ENCODE measurements at regions not wholly inside any gene's neighbourhood (a gene's known extent, or its start where the extent isn't known, plus 50 kb on each side); places are given as distances from the start of the nearest gene placed in this dataset.

GRCh38 chr1:240687820-240688219 is 75.9 kb upstream of the GREM2 start:
- intact Hi-C loops (cut with DNase I, micrococcal nuclease) = no loop called here
- H3K36me3 ChIP-seq (ENCODE audit: insufficient read depth, low read length) = no peaks in the 10 kb centered on the region
- no peak for TF ChIP-seq CTCF (IDR thresholded peaks at IDR 0.05)
- ChIA-PET POLR2A (no interaction called here), CTCF (no interaction called here)
- no peaks in the 10 kb centered on the region for H3K36me3 Mint-ChIP-seq (ENCODE audit: low read depth)
- H3K4me1 ChIP-seq (ENCODE audit: insufficient read depth, low read length) = peaks cover 10% of the 10 kb centered on the region
- no peaks in the 10 kb centered on the region for H3K9me3 Mint-ChIP-seq
- no peak overlapping the region for H3K27ac ChIP-seq (ENCODE audit: low read depth in 1 of 2, low read length in 2 of 2)
- no peak overlapping the region for H3K4me3 ChIP-seq (ENCODE audit: low read length)
- H3K4me3 Mint-ChIP-seq = peak overlapping the region; percentile 34
- ATAC-seq (ENCODE audit: poor library complexity) = peak; percentile 60
- H3K27me3 ChIP-seq (ENCODE audit: control insufficient read depth in 1 of 2, insufficient read depth in 2 of 2, low read length in 2 of 2) = no peaks in the 10 kb centered on the region
- peak overlapping the region; percentile 76 for H3K27ac Mint-ChIP-seq
- peaks cover 9% of the 10 kb centered on the region for H3K4me1 Mint-ChIP-seq (ENCODE audit: low read depth)
- peak in 4 of 14 experiments; percentile 14 to 73 (median 34) for DNase-seq
- H3K27me3 Mint-ChIP-seq = no peaks in the 10 kb centered on the region
- peaks cover 0 to 8% of the 10 kb centered on the region in 2 experiments for H3K9me3 ChIP-seq (ENCODE audit: control insufficient read depth in 1 of 2, insufficient read depth in 1 of 2, low read length in 2 of 2)

DNA sequence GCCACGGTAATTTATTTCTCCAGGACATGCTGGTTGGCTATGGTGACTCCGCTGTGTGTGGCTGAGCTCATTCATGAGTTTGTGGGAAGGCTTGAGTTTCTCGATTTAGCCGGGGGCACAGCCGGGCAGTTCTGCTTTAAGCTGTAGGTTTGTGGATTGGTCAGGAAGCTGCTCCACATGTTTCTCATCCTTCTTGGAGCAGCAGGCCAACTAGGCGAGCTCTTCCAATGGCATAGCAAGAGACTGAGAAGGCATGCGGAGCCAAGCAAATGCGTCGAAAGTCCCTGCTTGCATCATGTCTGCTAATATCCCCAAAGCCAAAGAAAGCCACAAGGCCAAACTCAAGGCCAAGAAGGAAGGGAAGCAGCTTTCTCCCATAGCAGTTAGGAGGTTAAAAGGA is 71.6 kb upstream of the GREM2 start:
- ATAC-seq (ENCODE audit: poor library complexity) (no peak), DNase-seq (no peak)
- Mint-ChIP-seq H3K27me3 (no peaks in the 10 kb centered on the region), H3K27ac (no peak overlapping the region), H3K4me3 (no peak overlapping the region), H3K4me1 (ENCODE audit: low read depth) (peaks cover 9% of the 10 kb centered on the region), H3K9me3 (peaks cover 8% of the 10 kb centered on the region), H3K36me3 (ENCODE audit: low read depth) (no peaks in the 10 kb centered on the region)
- Histone ChIP-seq H3K4me3 (ENCODE audit: low read length) (no peak overlapping the region), H3K4me1 (ENCODE audit: insufficient read depth, low read length) (peaks cover 10% of the 10 kb centered on the region), H3K9me3 (ENCODE audit: control insufficient read depth in 1 of 2, insufficient read depth in 1 of 2, low read length in 2 of 2) (peaks cover 0 to 8% of the 10 kb centered on the region in 2 experiments), H3K27me3 (ENCODE audit: control insufficient read depth in 1 of 2, insufficient read depth in 2 of 2, low read length in 2 of 2) (no peaks in the 10 kb centered on the region), H3K36me3 (ENCODE audit: insufficient read depth, low read length) (no peaks in the 10 kb centered on the region), H3K27ac (ENCODE audit: low read depth in 1 of 2, low read length in 2 of 2) (no peak overlapping the region)
- no peak for TF ChIP-seq CTCF (IDR thresholded peaks at IDR 0.05)
- intact Hi-C loops (cut with DNase I, micrococcal nuclease) = no loop called here
- CTCF ChIA-PET = no interaction called here
- POLR2A ChIA-PET = no interaction called here

- intact Hi-C loops (cut with DNase I, micrococcal nuclease) = no loop called here
- Mint-ChIP-seq H3K27ac (no peak overlapping the region), H3K4me3 (no peak overlapping the region), H3K36me3 (ENCODE audit: low read depth) (no peaks in the 10 kb centered on the region), H3K9me3 (peaks cover 8% of the 10 kb centered on the region), H3K4me1 (ENCODE audit: low read depth) (peaks cover 7% of the 10 kb centered on the region), H3K27me3 (no peaks in the 10 kb centered on the region)
- H3K27ac ChIP-seq (ENCODE audit: low read depth in 1 of 2, low read length in 2 of 2) = no peak overlapping the region
- no peak for ATAC-seq (ENCODE audit: poor library complexity)
- H3K4me3 ChIP-seq (ENCODE audit: low read length) = no peak overlapping the region
- no peaks in the 10 kb centered on the region for H3K36me3 ChIP-seq (ENCODE audit: insufficient read depth, low read length)
- DNase-seq = no peak
- CTCF ChIA-PET = no interaction called here
- H3K9me3 ChIP-seq (ENCODE audit: control insufficient read depth in 1 of 2, insufficient read depth in 1 of 2, low read length in 2 of 2) = peaks cover 0 to 8% of the 10 kb centered on the region in 2 experiments
- TF ChIP-seq CTCF (IDR thresholded peaks at IDR 0.05) = no peak
- no peaks in the 10 kb centered on the region for H3K27me3 ChIP-seq (ENCODE audit: control insufficient read depth in 1 of 2, insufficient read depth in 2 of 2, low read length in 2 of 2)
- H3K4me1 ChIP-seq (ENCODE audit: insufficient read depth, low read length) = peaks cover 7% of the 10 kb centered on the region
- POLR2A ChIA-PET = no interaction called here
Observed at GRCh38 chr1:240682859-240683242, 70.9 kb upstream of the GREM2 start.
